AML-193 (cell line): ENCODE measurements at regions not wholly inside any gene's neighbourhood (a gene's known extent, or its start where the extent isn't known, plus 50 kb on each side); places are given as distances from the start of the nearest gene placed in this dataset.
"Not testable (repeated sequence)": the region's sequence is repeated elsewhere in the genome, so short reads cannot be mapped to it uniquely, and the experiment has no call there.

Experiments
- DNase-seq, 2 experiments: peaks; one replicate each; lab custom pipeline; 2025; lab: John Stamatoyannopoulos, UW

DNA sequence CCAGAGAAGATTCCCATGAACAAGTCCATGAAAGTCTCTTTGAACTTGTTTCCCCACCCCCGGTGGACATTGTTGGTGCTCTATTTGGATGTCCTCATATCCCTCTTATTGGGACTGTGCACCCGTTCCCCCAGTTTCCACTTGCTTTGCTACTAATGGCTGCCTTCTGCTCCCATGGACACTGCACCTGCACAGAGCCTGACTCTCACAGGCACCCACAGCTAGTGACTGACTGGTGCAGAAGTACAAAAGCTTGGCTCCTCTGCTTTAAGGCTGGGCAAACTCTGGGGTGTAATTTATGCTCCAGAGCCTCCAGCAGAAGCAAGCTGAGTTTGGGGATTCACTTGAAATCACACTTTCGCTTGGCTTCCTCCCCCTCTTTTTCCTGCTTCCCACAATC is 239.9 kb upstream of the BTBD3 start:
- no peak for DNase-seq

DNA sequence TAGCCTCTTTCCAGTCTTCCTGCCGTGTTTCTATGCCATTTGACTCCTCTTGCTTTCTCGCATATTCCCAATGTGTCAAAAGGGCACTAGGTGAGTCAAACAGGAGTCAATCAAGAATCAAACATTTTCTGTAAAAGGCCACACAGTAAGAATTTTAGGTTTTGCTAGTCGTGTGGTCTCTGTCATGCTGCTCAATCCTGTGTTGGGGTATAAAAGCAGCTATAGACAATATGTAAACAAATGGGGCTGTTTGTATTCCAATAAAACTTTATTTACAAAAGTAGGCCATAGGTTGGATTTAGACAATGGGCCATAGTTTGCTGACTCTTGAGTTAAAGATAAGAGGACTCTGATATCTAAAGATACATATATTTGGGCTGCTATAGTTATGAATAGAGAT is 235.4 kb upstream of the BTBD3 start:
- DNase-seq, result no peak

DNA sequence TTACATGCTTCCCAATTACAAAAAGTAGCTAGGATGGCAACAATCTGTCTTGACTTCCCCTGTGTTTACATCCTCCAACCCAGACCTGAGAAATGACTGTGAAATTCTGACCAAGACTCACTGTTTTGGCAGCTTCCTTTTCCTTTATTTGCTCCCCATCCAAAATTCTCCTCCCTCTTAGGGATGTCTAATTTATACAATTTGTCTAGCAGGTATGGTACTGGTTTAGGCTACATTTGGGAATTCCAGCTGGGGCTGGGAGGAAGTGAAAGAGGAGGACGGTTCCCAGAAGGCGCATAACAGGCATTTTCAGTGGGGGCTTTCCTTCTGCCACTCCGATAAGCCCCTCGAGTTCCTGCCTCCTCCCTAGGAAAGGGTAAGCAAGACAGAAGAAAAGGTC is 231.5 kb upstream of the BTBD3 start:
- DNase-seq, result no peak

DNA sequence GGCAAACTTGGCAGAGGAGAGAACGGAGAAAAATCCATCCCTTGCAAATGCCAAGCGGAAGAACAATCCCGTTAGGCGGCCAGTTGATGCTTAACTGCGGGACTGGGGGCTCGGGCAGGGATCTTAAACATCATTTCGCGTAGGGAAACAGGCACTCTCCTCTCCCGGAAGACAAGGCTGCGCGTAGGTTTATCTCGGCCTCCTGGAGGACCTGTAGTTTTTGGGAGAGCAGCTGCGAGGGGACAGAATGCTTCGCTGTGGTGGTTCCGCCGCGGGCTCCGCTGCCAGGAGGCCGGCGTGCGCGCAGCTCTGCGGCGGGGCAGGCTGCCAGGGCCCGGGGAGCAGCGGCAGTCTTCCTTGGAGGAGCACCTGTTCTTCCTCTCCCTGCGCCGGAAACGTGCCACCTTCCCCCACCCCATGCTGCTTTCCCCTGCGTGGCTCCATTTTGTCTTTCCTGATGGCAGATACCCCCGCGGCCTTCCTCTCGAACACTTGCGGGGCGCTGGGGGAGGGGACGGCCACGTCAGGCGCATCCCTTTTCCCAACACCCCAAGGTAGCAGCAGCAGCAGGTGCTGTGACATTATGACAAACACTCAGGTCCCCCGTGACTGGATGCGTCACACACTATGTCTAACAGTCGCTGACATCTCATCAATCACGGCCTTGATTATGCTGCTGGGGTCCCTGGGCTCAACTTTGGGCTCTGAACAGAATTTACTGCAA is 230.7 kb upstream of the BTBD3 start:
- DNase-seq, result no peak

DNA sequence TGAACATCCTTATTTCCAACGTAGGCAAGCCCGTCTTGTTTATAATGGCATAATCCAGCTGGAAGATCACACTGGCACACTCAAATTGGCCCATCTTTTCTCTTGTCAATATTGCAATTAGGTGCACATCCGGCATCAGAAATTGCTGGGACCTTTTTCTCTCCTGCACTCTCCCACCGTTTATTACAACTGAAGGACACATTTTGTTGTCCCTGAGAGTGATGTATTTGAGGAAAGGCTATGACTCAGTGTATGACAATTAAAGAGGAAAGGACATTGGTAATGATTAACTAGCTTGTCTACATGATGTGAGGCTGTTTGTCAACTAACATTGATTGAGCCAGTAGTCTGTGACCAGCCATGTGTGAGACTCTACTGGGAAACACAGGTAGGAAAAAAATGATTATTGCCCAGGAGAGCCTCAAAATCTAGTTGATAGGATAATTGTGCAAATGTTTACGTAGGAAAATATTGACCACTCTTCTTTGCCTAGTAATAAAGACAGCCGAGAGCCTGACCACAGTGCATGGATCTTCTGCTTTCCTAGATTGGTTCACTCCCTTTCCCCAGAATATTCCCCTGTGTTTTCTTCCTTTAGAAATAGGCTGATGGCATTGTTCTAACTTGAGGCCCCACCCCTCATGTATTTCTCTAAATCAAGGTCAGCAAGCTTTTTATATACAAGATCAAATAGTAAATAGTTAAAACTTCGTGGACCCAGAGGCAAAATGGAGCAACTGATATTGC is 230.0 kb upstream of the BTBD3 start:
- DNase-seq, result no peak

DNA sequence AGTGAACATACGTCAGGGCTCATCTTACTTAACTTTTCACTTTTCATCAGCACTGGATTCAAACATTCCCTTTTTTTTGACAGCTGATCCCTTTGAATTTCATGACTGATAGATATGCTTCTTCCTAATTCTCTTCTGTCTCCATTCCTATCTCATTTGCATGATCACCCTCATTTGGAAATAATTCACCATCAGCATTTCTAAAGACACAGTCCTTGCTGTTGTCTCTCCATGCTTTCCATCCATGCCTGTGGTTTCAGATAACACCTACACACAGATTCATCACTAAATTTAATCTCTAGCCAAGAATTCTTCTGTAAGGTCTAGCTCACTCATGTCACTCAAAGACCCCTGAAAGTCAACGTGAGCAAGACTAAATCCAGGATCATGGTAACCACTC is 228.4 kb upstream of the BTBD3 start:
- no peak for DNase-seq

DNA sequence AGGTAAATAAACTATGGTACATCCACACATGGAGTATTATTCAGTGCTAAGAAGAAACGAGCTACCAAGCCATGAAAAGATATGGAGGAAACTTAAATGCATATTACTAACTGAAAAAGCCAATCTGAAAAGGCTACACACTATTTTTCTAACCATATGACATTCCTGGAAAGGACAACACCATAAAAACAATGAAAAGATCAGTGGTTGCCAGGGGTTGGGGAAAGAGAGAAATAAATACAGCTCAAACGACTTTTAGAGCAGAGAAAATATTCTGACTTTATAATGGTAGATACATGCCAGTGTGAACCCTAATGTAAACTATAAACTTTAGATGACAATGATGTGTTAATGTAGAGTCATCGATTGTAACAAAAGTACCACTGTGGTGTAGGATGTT is 225.9 kb upstream of the BTBD3 start:
- no peak for DNase-seq

DNA sequence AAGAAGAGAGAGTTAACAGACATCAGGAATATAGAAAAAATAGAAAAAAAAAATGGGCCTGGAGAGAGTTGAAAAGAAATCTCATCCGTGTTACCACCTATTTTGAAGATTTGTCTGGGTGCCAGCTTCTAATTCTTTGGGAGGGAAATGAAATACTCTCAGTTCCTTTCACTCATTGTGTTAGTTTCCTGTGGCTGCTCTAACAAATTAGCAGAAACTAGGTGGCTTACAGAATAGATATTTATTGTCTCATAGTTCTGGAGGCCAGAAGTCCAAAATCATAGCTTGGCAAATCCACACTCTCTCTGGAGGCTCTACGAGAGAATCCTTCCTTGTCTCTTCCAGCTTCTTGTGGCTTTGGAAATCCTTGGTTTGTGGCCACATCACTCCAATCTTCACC is 225.1 kb upstream of the BTBD3 start:
- no peak for DNase-seq

DNA sequence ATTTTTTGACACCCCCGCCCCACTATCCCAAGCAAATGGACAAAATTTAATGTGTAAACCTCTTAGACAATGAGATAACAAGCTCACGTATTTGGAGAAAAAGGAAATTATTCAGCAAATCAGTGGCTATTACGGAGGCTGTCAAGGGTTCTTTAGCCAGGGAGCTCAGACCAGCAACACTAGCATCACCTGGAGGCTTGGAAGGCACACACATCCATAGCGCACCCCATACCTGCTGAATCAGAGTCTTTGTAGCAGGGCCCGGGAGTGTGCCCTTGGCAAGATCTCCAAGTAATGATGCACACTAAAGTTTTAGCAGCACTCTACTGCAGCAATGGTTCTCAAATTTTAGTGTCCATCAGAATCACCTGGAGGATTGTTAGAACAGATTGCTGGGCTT is 223.2 kb upstream of the BTBD3 start:
- DNase-seq, result no peak

DNA sequence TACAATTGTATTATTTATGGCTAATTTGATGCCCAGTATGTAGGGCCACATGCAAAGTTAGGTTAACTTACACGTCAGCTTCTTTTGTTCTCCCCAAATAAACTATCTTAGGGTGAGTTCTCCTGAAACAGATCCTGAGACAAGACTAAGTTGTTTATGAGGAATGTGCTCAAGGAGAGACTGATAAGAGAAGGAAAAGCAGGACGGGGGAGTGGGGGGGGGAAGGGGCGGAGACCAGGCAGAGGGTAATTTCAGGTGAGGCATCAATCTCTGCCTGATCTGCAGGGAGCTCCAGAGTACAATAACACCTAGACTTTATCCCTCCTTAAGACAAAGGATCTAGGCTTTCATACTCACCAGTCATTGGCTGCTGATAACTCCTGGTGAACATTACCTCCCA is 220.6 kb upstream of the BTBD3 start:
- no peak for DNase-seq

DNA sequence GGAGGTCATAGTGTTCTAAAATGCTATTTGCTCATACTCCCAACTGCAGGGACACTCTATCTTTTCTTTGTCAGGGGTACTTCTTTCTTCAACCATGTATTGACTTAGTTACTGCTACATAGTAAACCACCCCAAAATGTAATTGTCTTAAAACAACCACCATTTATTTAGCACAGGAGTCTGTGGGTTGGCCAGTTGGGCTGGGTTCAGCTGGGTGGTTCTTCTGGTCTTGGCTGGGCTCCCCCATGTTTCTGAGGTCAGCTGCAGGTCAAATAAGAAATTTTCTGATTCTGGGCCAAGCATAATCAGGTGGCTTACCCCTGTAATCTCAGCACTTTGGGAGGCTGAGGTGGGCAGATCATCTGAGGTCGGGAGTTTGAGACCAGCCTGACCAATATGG is 220.0 kb upstream of the BTBD3 start:
- DNase-seq, result no peak

DNA sequence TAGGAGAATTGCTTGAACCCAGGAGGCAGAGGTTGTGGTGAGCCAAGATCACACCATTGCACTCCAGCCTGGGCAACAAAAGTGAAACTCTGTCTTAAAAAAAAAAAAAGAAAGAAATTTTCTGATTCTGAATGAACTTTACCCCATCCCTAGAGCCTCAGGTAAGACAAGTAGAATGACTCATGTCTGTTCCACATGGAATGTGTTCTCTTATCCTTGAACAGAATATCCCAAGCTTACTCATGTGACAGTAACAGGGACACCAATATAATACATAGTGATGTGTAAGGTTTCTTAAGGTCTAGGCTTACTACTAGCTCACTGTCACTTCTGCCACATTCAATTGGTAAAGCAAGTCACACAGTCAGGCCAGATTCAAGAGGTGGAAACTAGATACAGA is 219.6 kb upstream of the BTBD3 start:
- no peak for DNase-seq

DNA sequence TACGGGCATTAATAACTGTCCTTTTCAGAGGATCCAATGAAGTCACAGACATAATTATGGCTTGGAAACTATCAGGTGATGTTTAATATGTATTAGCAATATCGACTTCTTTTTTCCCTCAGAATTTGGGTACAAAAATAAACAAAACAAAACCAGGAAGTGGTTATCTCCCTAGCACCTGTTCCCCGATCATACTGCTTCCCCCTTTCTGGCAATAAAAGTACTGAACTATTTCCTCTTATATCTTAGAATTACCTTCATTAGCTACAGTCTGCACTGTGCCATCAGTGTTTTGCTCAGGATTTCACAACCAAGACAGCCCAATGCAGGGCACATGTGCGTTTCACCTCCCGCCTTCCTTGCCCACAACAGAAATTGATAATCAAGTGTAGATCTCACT is 216.9 kb upstream of the BTBD3 start:
- no peak for DNase-seq

DNA sequence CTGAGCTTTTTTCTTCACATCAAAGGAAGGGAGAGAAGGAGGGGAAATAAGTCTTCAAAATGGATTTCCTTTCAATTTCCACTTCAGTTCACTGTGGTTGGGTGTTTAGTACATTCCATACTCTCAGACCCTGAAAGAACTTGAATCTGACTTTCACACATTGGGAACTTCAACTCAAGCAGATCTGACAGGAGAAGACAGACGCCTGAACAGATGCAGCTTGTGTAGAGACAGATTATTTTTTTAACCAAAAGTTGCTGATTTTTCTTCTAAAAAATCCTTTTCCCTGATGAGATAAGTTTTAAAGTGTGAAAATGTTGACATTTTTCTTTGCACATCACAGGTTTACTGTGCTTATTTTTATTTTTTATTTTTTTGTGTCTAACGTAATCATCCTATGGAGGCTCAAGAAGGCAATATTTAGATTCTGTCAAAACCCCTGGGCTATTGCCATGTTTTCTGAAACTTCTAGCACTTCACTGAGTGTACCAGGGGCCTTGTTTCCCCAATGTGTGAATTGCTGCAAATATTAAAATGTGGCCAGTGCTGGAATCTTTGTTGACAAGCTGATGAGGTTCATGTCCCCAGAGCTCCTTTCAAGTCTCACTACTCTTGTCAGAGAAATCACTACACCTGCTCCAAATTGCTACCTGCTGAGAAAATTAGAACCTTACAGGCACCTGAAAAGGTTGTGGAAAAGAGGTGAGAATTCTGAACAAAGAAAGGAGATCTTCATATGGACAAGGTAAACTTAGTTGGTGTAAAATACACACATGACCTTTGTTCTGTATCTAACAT is 214.8 kb upstream of the BTBD3 start:
- no peak for DNase-seq

DNA sequence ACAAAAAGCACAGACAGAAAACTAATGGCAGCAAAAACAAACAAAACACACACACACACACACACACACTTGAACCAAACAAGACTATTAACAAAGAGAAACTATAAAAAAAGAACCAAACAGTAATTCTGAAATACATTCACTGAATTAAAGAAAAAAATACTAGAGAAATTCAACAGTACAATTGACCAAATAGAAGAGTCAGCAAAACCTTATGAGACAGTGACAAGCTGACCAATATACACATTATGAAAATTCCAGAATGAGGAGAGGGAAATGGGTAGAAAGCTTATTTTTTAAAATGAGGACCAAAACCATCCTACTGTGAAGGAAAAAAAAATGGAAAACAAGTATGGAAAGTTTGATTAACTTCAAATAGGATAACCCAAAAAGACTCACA is 212.2 kb upstream of the BTBD3 start:
- DNase-seq, result no peak

DNA sequence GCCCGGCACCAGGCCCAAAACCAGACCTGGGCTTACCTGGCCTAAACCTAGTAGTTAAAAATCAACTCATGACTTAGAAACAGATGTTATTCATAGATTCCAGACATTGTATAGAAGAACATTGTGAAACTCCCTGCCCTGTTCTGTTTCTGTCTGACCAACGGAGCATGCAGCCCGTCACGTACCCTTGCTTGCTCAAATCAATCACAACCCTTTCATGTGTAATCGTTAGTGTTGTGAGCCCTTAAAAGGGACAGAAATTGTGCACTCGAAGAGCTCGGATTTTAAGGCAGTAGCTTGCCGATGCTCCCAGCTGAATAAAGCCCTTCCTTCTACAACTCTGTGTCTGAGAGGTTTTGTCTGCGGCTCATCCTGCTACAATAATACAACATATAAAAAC is 209.5 kb upstream of the BTBD3 start:
- DNase-seq, result not testable (repeated sequence)

DNA sequence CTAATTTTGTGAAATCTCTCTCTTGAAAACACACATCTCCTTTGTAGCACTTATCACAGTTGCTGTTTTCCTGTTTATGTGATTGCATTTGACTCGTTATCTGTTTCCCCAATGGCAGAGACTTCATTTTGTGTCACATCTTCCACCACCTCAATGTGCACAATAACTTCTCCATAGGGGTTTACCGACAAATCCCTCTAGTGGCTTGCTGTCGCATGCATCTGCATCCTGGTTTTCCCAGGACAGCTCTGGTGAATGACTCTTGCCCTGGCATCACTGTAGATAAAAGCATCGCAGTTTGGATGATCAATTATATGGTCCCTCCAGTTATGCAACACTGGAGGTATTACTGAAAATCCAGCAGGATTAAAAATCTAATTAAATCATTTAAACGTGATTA is 206.5 kb upstream of the BTBD3 start:
- DNase-seq, result no peak

DNA sequence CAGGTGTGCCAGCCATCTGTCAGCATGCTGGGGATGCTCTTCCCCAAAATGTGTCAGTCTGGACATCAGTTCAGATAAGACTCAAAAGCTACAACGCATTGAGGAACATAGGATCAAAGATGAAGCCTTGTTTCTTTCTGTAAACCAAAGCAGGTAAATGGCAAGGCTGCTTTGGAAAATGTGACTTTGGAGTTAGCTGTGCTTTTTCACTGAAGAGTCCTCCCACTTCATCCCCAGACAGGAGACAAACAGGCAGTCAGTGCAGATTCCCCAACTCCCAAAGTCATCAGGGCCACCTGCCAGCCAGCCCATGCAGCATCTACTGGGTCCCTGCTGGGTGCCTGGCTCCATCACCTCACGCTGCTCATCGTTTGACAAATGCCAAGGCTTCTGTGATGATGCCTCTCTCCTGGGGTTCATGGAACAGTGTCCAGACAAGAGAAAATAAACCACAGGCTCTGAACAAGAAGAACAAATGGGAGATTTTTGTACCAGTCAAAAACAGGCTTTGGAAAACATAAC is 205.0 kb upstream of the BTBD3 start:
- DNase-seq, result no peak

DNA sequence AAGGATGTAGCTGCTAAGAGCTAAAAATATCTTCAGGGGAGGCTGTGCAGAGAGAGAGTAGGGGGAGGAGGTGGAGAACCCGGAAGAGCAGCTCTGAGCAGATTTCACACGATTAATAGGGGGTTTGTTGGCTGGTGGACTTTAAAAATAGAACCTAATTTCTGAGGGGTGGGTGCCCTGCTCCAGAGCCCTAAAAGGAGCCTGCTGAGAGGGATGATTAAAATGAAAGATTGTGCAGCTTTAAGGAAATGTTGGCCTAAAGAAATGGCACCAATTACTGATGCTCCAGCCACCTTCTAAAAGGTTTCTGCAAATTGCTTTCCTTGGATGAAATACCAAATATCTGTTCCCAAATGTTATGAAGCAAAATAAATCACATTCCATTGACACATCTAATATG is 202.8 kb upstream of the BTBD3 start:
- no peak for DNase-seq

DNA sequence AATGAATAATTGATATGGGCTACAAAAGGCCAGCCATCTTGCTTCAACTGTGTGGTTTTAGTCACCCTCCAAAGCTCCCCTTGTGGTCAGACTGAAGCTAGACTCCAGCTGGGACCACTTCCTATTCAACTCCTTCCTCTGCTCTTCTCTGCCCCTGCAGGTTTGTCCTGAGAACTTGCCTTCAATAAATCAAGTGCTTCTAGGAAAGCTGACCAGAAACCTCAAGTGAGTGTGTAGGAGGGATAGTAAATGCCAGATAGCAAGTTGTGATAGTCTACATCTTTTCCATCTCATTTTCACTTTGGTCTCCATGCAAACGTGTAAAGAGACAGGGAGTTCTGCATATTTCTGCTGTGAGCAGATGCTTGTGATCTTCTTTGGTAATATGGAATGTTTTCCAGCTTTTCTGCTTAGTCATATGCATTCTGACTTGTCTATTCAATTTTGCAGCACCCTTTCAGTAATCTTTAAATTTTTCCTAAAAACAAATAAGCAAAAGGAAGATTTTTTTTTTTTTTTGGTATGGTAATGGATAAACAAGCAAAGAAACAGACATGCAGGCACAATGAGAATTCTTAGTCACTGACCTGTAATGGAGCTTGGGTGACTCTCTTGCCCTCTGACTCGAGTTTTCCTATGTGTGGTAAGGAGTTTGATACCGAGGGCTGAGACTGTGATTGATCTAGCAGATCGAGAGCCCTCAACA is 201.3 kb upstream of the BTBD3 start:
- peak; percentile 5 to 6 for DNase-seq

DNA sequence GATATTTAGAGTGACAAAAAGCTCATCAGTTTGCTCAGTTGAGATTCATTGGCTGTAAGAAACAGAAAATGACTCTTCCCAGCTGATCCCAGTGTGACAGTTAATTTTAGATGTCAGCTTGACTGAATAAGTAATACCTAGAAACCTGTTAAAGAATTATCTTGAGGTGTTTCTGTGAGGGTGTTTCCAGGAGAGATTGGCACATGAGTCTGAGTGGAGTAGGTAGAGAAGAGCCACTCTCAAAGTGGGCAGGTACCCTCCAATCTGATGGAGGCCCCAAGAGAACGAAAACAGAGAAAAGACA is 200.8 kb upstream of the BTBD3 start:
- DNase-seq, result no peak

DNA sequence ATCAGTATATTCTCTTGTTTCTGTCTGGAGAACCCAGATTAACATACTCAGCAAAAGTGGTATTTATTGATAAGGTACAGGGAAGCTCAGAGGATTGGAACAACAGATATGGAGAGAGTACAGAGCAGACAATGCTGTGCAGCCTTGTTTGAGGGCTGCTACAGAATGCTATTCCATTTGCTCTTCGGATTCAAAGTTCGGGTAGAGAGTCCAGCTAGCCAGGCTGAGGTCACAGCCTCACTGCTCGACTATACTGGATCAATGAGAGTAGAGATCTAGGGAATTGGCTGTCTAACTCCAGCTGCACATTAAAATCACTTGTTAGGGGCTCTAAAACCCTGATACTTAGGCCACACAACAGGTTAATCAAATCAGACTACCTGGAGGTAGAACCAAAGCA is 200.1 kb upstream of the BTBD3 start:
- DNase-seq, result no peak
